Colonic mucosa (tissue), 4 donors: ENCODE measurements at regions not wholly inside any gene's neighbourhood (a gene's known extent, or its start where the extent isn't known, plus 50 kb on each side); places are given as distances from the start of the nearest gene placed in this dataset.
"Not testable (repeated sequence)": the region's sequence is repeated elsewhere in the genome, so short reads cannot be mapped to it uniquely, and the experiment has no call there.

Experiments used
- DNase-seq: peaks from one replicate; pipeline ENCODE4 v3.0.0-alpha.2; 2020
- H3K27ac ChIP-seq: fragments of 200-600 bp; one replicate; pipeline ENCODE4 v1.8.0; 2021
- H3K27me3 ChIP-seq: fragments of 200-600 bp; one replicate; pipeline ENCODE4 v1.8.0; 2021
- H3K36me3 ChIP-seq: fragments of 200-600 bp; one replicate; pipeline ENCODE4 v1.8.0; 2021
- H3K4me1 ChIP-seq: fragments of 200-600 bp; one replicate; pipeline ENCODE4 v1.8.0; 2021; ENCODE audit warnings: mild to moderate bottlenecking
- H3K4me3 ChIP-seq: fragments of 200-600 bp; one replicate; pipeline ENCODE4 v1.8.0; 2021
- H3K9ac ChIP-seq, 2 donors: one replicate each; pipeline ENCODE4 v1.7.0; 2013; ENCODE audit warnings: control low read depth in 2 of 2, low read depth in 2 of 2, low read length in 2 of 2
- H3K9me3 ChIP-seq: fragments of 200-600 bp; one replicate; pipeline ENCODE4 v1.8.0; 2021
- CTCF ChIP-seq: fragments of 200-600 bp; IDR thresholded peaks from one replicate; pipeline ENCODE4 v1.8.0; 2022; ENCODE audit warnings: antibody characterized with exemption, mild to moderate bottlenecking
- intact Hi-C: fragments of 100-400 bp; cut with DNase I; formaldehyde crosslinking; loops from one replicate; pipeline ENCODE4 v1.14.1; 2022
- donor health status: healthy.
- donor health status: DM: no; HTN: no; CAD: no.
- donor health status: DM: no; HTN: no; CAD: no.

GRCh38 chr13:48583859-48584311 is 51.0 kb upstream of the RCBTB2 start:
- no peak overlapping the region for H3K27ac ChIP-seq

DNA sequence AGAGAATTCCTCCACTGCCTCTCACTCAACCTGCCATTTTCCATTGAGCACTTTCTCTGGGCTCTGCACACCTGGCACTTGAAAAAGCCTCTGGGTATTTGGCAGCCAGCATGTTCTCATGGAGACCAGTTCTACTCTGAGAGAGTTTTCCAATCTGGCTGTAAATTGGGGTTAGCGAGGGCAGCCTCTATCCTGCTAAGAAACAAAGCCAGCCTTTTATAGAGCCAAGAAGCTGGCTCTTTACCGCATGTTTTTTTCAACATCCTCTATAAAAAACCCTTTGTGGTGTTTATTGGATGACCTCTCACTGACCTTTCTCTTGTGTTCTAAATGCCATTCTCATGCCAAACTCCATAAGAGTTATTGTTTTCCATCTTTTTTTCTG is 52.6 kb upstream of the RCBTB2 start:
- H3K36me3 ChIP-seq, result no peaks in the 10 kb centered on the region
- H3K9ac ChIP-seq, result no peak overlapping the region
- intact Hi-C loops, result no loop called here
- peak; percentile 61 for DNase-seq
- H3K27ac ChIP-seq, result no peak overlapping the region
- no peaks in the 10 kb centered on the region for H3K9me3 ChIP-seq
- no peaks in the 10 kb centered on the region for H3K27me3 ChIP-seq
- no peak overlapping the region for H3K4me3 ChIP-seq
- TF ChIP-seq CTCF, result no peak
- no peaks in the 10 kb centered on the region for H3K4me1 ChIP-seq

More at GRCh38 chr13:48583859-48584311, 51.0 kb upstream of the RCBTB2 start:
- no peak for TF ChIP-seq CTCF
- Histone ChIP-seq H3K9me3 (no peaks in the 10 kb centered on the region), H3K36me3 (no peaks in the 10 kb centered on the region), H3K27me3 (no peaks in the 10 kb centered on the region), H3K4me3 (no peak overlapping the region), H3K4me1 (no peaks in the 10 kb centered on the region), H3K9ac (no peak overlapping the region)
- intact Hi-C loops, result loop anchor here (5.0 kb wide), 1 partner anchor 457 kb away; no protein-coding TSS in a partner anchor
- DNase-seq, result no peak

DNA sequence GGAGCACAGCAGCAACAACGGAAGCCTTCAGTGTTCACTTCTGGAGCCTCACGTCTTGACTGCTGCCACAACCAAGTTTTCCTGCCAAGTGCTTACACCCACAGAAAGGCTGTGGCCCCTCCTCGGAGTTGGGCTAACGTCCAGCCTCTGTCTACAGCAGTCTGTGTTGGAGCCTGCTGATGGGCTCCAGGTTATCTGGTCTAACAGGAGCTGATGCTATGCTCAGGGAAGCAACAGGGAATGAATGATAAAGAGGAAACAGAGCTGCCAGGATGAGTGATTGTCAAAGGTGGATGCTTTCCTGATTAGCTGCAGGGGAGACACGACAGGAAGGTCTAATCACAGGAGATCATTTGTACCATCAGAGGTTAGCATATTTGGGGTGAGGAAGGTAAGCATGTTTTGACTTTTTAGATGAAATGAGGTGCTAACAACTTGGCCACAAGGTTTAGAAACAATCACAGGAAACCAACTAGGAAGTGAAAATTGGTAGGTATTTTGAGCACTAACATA is 53.8 kb upstream of the RCBTB2 start:
- DNase-seq, result no peak
- Histone ChIP-seq H3K27ac (no peak overlapping the region), H3K9me3 (no peaks in the 10 kb centered on the region), H3K36me3 (no peaks in the 10 kb centered on the region), H3K4me3 (no peak overlapping the region), H3K9ac (no peak overlapping the region), H3K4me1 (no peaks in the 10 kb centered on the region), H3K27me3 (no peaks in the 10 kb centered on the region)
- intact Hi-C loops, result no loop called here
- no peak for TF ChIP-seq CTCF

- no peak for DNase-seq
- Histone ChIP-seq H3K9ac (no peak overlapping the region), H3K27me3 (no peaks in the 10 kb centered on the region), H3K27ac (no peak overlapping the region), H3K4me3 (no peak overlapping the region), H3K4me1 (no peaks in the 10 kb centered on the region), H3K36me3 (no peaks in the 10 kb centered on the region), H3K9me3 (no peaks in the 10 kb centered on the region)
- intact Hi-C loops, result no loop called here
- TF ChIP-seq CTCF, result no peak
These were observed 55.2 kb upstream of the RCBTB2 start for GRCh38 chr13:48588120-48588519.

DNA sequence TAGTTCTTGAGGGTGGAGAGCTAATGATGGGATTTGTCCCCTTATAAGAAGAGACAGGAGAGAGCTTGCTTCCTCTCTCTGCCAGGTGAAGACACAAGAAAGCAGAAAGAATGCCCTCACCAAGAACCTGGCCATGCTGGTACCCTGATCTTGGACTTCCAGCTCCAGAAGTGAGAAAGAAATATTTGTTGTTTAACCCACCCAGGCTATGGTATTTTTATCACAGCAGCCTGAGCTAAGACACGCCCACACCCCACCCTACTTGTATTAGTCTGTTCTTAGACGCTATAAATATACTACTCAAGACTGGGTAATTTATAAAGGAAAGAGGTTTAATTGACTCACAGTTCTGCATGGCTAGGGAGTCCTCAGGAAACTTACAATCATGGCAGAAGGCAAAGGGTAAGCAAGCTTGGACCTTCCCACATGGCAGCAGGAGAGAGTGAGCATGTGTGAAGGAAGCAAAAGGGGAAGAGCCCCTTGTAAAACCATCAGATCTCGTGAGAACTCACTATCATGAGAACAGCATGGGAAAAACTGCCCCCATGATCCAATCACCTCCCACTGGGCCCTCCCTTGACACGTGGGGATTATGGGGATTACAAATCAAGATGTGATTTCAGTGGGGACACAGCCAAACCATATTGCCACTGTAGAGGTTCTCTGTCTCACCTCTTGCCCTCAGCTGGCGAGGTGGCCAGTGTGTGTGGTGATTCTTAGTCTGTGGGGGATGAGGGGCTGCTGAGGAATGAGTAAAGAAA is 57.4 kb upstream of the RCBTB2 start:
- TF ChIP-seq CTCF, result no peak
- intact Hi-C loops, result no loop called here
- DNase-seq, result no peak
- H3K4me1 ChIP-seq, result no peaks in the 10 kb centered on the region
- H3K36me3 ChIP-seq, result no peaks in the 10 kb centered on the region
- no peak overlapping the region for H3K4me3 ChIP-seq
- no peak overlapping the region for H3K27ac ChIP-seq
- H3K9ac ChIP-seq, result no peak overlapping the region
- H3K27me3 ChIP-seq, result no peaks in the 10 kb centered on the region
- no peaks in the 10 kb centered on the region for H3K9me3 ChIP-seq

DNA sequence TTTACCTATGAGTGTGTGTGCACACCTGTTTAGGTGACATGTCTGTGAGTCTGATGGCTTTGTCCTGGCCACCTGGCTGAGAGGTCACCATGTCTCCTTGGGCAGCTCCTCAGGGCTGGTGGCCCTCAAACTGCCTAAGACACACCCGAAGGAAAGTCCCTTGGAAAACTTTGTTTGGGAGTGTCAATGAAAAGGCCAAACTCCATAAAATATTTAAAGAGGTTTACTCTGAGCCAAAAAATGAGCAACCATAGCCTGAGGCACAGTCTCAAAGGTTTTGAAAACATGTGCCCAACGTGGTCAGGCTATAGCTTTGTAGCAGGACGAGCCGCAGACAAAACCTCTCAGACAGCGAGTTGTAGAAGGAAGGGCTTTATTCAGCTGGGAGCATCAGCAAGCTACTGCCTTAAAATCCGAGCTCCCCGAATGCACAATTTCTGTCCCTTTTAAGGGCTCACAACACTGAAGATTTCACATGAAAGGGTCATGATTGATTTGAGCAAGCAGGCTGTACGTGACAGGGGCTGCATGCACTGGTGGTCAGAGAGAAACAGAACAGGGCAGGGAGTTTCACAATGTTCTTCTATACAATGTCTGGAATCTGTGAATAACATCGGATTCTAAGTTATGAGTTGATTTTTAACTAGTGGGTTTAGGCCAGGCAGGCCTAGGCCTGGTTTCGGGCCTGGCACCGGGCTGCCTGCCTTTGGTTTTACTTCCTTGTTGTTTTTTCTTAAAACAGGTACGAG is 58.4 kb upstream of the RCBTB2 start:
- H3K9me3 ChIP-seq, H3K4me1 ChIP-seq, H3K27ac ChIP-seq, H3K4me3 ChIP-seq, intact Hi-C loops, H3K9ac ChIP-seq, DNase-seq, H3K27me3 ChIP-seq, H3K36me3 ChIP-seq: not testable (repeated sequence)
